B cell (primary cell): ENCODE measurements at regions not wholly inside any gene's neighbourhood (a gene's known extent, or its start where the extent isn't known, plus 50 kb on each side); places are given as distances from the start of the nearest gene placed in this dataset.

ENCODE experiments used
- EZH2 ChIP-seq: IDR thresholded peaks from 2 replicates; pipeline ENCODE4 v1.6.1; 2012; ENCODE audit warnings: borderline replicate concordance, low read depth, mild to moderate bottlenecking, moderate library complexity, low read length; ENCODE audit not compliant: insufficient read depth, poor library complexity, severe bottlenecking
- TF ChIP-seq, protein P1 (sequence below): fragments of 200-600 bp; IDR thresholded peaks from one replicate; pipeline ENCODE4 v1.8.0; 2022; ENCODE audit warnings: antibody characterized with exemption, mild to moderate bottlenecking

- TF ChIP-seq, protein P1, sequence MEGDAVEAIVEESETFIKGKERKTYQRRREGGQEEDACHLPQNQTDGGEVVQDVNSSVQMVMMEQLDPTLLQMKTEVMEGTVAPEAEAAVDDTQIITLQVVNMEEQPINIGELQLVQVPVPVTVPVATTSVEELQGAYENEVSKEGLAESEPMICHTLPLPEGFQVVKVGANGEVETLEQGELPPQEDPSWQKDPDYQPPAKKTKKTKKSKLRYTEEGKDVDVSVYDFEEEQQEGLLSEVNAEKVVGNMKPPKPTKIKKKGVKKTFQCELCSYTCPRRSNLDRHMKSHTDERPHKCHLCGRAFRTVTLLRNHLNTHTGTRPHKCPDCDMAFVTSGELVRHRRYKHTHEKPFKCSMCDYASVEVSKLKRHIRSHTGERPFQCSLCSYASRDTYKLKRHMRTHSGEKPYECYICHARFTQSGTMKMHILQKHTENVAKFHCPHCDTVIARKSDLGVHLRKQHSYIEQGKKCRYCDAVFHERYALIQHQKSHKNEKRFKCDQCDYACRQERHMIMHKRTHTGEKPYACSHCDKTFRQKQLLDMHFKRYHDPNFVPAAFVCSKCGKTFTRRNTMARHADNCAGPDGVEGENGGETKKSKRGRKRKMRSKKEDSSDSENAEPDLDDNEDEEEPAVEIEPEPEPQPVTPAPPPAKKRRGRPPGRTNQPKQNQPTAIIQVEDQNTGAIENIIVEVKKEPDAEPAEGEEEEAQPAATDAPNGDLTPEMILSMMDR: no peak
- TF ChIP-seq EZH2: no peak
These were observed 85.7 kb upstream of the ITM2A start for GRCh38 chrX:79452881-79453280.
